ENCODE measurements at regions not wholly inside any gene's neighbourhood (a gene's known extent, or its start where the extent isn't known, plus 50 kb on each side); places are given as distances from the start of the nearest gene placed in this dataset.

DNA sequence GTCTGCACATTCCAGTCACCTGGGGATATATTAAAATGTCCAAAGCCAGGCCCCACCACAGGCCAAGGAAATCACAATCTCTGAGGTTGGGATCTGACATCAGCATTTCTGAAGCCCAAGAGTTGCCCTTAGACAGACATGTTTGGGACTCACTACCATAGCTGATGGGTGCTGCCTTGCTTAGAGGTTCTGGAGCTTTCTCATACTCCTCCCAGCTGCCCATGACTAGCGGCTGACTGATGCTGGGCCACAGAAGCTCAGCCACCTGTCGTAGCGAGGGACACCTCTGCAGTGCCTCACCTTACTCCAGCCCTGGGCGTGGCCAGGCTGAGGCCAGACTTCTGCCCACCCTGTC lies 58.8 kb upstream of the XCR1 start:
- H3K4me3 Mint-ChIP-seq (ENCODE audit: unreplicated experiment): no peak overlapping the region
- Histone ChIP-seq H3K27ac (ENCODE audit: low read depth, low read length) (no peak overlapping the region), H3K36me3 (ENCODE audit: insufficient read depth, low read length) (no peaks in the 10 kb centered on the region), H3K9me3 (ENCODE audit: insufficient read depth, low read depth, low read length) (no peaks in the 10 kb centered on the region), H3K27me3 (ENCODE audit: insufficient read depth, low read length) (no peaks in the 10 kb centered on the region), H2AFZ (ENCODE audit: low read depth, low read length) (no peak overlapping the region), H3K4me3 (ENCODE audit: insufficient read depth, low read depth, low read length) (no peak overlapping the region), H3K4me2 (ENCODE audit: low read length) (no peak overlapping the region), H3K79me2 (ENCODE audit: insufficient read depth, low read length) (no peaks in the 10 kb centered on the region), H3K4me1 (ENCODE audit: insufficient read depth, low read length) (peaks cover 4% of the 10 kb centered on the region), H3K9ac (ENCODE audit: low read length) (no peak overlapping the region), H4K20me1 (ENCODE audit: insufficient read depth, low read length) (no peaks in the 10 kb centered on the region)
- no peaks in the 10 kb centered on the region for H3K36me3 Mint-ChIP-seq (ENCODE audit: low read depth, unreplicated experiment)
- H3K27ac Mint-ChIP-seq (ENCODE audit: unreplicated experiment): no peak overlapping the region
- H3K27me3 Mint-ChIP-seq (ENCODE audit: low read depth, unreplicated experiment): peaks cover 3% of the 10 kb centered on the region
- no peak for TF ChIP-seq EZH2 (IDR thresholded peaks at IDR 0.05; ENCODE audit: insufficient read depth, low read length)
- TF ChIP-seq, protein P1, sequence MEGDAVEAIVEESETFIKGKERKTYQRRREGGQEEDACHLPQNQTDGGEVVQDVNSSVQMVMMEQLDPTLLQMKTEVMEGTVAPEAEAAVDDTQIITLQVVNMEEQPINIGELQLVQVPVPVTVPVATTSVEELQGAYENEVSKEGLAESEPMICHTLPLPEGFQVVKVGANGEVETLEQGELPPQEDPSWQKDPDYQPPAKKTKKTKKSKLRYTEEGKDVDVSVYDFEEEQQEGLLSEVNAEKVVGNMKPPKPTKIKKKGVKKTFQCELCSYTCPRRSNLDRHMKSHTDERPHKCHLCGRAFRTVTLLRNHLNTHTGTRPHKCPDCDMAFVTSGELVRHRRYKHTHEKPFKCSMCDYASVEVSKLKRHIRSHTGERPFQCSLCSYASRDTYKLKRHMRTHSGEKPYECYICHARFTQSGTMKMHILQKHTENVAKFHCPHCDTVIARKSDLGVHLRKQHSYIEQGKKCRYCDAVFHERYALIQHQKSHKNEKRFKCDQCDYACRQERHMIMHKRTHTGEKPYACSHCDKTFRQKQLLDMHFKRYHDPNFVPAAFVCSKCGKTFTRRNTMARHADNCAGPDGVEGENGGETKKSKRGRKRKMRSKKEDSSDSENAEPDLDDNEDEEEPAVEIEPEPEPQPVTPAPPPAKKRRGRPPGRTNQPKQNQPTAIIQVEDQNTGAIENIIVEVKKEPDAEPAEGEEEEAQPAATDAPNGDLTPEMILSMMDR (IDR thresholded peaks at IDR 0.05; ENCODE audit: insufficient read depth, low read depth, low read length): no peak
- H3K4me1 Mint-ChIP-seq (ENCODE audit: low read depth, unreplicated experiment): peaks cover 13% of the 10 kb centered on the region
- no peak for DNase-seq (ENCODE audit: low read depth)
- FAIRE-seq: no peak
- H3K9me3 Mint-ChIP-seq (ENCODE audit: unreplicated experiment): no peaks in the 10 kb centered on the region

DNA sequence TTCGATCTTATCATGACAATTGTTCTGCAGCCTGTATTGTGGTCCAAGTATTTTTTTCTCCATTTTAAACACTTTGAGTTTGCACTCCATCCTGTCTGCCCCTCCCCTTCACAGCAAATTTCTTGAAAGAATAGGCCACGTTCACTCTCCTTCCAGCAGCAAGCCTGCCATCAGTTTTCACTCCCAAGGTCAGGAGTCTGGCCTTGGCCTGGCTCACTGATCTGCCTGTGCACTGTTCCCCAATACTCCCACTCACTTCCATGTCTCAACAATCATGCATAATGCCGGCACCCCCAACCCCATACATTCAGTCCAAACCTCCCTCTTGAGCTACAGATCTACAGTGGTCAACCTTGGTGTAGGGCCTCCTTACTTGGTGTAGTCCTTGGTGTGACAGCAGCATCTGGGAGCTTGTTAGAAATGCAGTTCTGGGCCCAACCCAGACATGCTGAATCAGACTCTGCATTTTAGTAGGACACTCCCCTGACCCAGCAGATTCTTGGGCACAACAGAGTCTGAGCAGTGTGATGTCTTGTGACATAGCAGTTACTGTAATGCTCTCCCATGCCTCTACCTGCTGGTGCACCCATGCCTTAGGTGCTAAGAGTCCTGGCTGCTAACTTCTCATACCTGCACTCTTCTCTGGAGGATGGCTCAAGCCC lies 58.3 kb upstream of the XCR1 start:
- no peak overlapping the region for H2AFZ ChIP-seq (ENCODE audit: low read depth, low read length)
- no peak for DNase-seq (ENCODE audit: low read depth)
- H3K4me1 Mint-ChIP-seq (ENCODE audit: low read depth, unreplicated experiment): peaks cover 13% of the 10 kb centered on the region
- no peaks in the 10 kb centered on the region for H3K36me3 Mint-ChIP-seq (ENCODE audit: low read depth, unreplicated experiment)
- no peak overlapping the region for H3K9ac ChIP-seq (ENCODE audit: low read length)
- H3K36me3 ChIP-seq (ENCODE audit: insufficient read depth, low read length): no peaks in the 10 kb centered on the region
- no peaks in the 10 kb centered on the region for H4K20me1 ChIP-seq (ENCODE audit: insufficient read depth, low read length)
- H3K27ac Mint-ChIP-seq (ENCODE audit: unreplicated experiment): no peak overlapping the region
- H3K27me3 ChIP-seq (ENCODE audit: insufficient read depth, low read length): no peaks in the 10 kb centered on the region
- no peak overlapping the region for H3K27ac ChIP-seq (ENCODE audit: low read depth, low read length)
- no peaks in the 10 kb centered on the region for H3K9me3 ChIP-seq (ENCODE audit: insufficient read depth, low read depth, low read length)
- H3K4me3 Mint-ChIP-seq (ENCODE audit: unreplicated experiment): no peak overlapping the region
- no peak overlapping the region for H3K4me2 ChIP-seq (ENCODE audit: low read length)
- no peaks in the 10 kb centered on the region for H3K9me3 Mint-ChIP-seq (ENCODE audit: unreplicated experiment)
- H3K4me1 ChIP-seq (ENCODE audit: insufficient read depth, low read length): peaks cover 4% of the 10 kb centered on the region
- no peak for FAIRE-seq
- H3K27me3 Mint-ChIP-seq (ENCODE audit: low read depth, unreplicated experiment): peaks cover 3% of the 10 kb centered on the region
- TF ChIP-seq, protein P1 (IDR thresholded peaks at IDR 0.05; ENCODE audit: insufficient read depth, low read depth, low read length): no peak
- no peak for TF ChIP-seq EZH2 (IDR thresholded peaks at IDR 0.05; ENCODE audit: insufficient read depth, low read length)
- H3K79me2 ChIP-seq (ENCODE audit: insufficient read depth, low read length): no peaks in the 10 kb centered on the region
- no peak overlapping the region for H3K4me3 ChIP-seq (ENCODE audit: insufficient read depth, low read depth, low read length)

DNA sequence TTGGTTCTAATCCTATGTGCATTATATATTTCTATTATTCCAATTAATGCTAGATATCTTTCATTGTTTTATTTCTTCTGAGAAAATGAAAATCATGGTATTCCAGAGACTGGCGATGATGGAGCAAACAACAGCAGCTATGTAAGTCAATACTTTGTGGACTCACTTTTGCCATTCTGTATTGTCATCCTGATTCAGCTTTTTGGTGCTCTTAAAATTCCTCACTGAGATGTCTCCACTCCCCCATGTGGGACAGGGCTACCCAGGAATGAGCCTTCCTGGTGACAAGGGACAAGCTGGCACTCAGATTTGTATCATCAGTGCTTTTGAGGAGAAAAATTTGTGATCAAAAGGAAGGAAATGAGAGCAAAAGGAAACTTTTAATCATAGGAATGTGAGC lies 56.7 kb upstream of the XCR1 start:
- Mint-ChIP-seq H3K4me3 (ENCODE audit: unreplicated experiment) (no peak overlapping the region), H3K9me3 (ENCODE audit: unreplicated experiment) (no peaks in the 10 kb centered on the region), H3K4me1 (ENCODE audit: low read depth, unreplicated experiment) (peaks cover 5% of the 10 kb centered on the region), H3K36me3 (ENCODE audit: low read depth, unreplicated experiment) (no peaks in the 10 kb centered on the region), H3K27me3 (ENCODE audit: low read depth, unreplicated experiment) (peaks cover 3% of the 10 kb centered on the region), H3K27ac (ENCODE audit: unreplicated experiment) (no peak overlapping the region)
- Histone ChIP-seq H2AFZ (ENCODE audit: low read depth, low read length) (no peak overlapping the region), H4K20me1 (ENCODE audit: insufficient read depth, low read length) (no peaks in the 10 kb centered on the region), H3K36me3 (ENCODE audit: insufficient read depth, low read length) (no peaks in the 10 kb centered on the region), H3K9ac (ENCODE audit: low read length) (no peak overlapping the region), H3K79me2 (ENCODE audit: insufficient read depth, low read length) (no peaks in the 10 kb centered on the region), H3K4me2 (ENCODE audit: low read length) (no peak overlapping the region), H3K27ac (ENCODE audit: low read depth, low read length) (no peak overlapping the region), H3K4me3 (ENCODE audit: insufficient read depth, low read depth, low read length) (no peak overlapping the region), H3K9me3 (ENCODE audit: insufficient read depth, low read depth, low read length) (no peaks in the 10 kb centered on the region), H3K4me1 (ENCODE audit: insufficient read depth, low read length) (no peaks in the 10 kb centered on the region), H3K27me3 (ENCODE audit: insufficient read depth, low read length) (no peaks in the 10 kb centered on the region)
- DNase-seq (ENCODE audit: low read depth): no peak
- FAIRE-seq: no peak
- TF ChIP-seq, protein P1 (IDR thresholded peaks at IDR 0.05; ENCODE audit: insufficient read depth, low read depth, low read length): no peak
- TF ChIP-seq EZH2 (IDR thresholded peaks at IDR 0.05; ENCODE audit: insufficient read depth, low read length): no peak

All from astrocyte (in vitro differentiated cells and primary cell).